ENCODE measurements at regions not wholly inside any gene's neighbourhood (a gene's known extent, or its start where the extent isn't known, plus 50 kb on each side); places are given as distances from the start of the nearest gene placed in this dataset.

GRCh38 chr1:168972225-168972624 lies 134.3 kb upstream of the ATP1B1 start:
- Mint-ChIP-seq H3K4me3 (no peak overlapping the region), H3K4me1 (peaks cover 11% of the 10 kb centered on the region), H3K27me3 (ENCODE audit: low read depth) (no peaks in the 10 kb centered on the region), H3K27ac (no peak overlapping the region), H3K36me3 (no peaks in the 10 kb centered on the region), H3K9me3 (no peaks in the 10 kb centered on the region)
- TF ChIP-seq FOXK1 (CRISPR knock-in tag; IDR thresholded peaks at IDR 0.05) (no peak), FOXP4 (CRISPR knock-in tag; IDR thresholded peaks at IDR 0.05) (no peak), ETV6 (CRISPR knock-in tag; IDR thresholded peaks at IDR 0.05) (no peak)
- CTCF ChIA-PET = no interaction called here
- DNase-seq (ENCODE audit: low spot score) (no peak), ATAC-seq (no peak)
- POLR2A ChIA-PET = no interaction called here

- peaks cover 11% of the 10 kb centered on the region for H3K4me1 Mint-ChIP-seq
- ATAC-seq (no peak), DNase-seq (ENCODE audit: low spot score) (no peak)
- H3K9me3 Mint-ChIP-seq = no peaks in the 10 kb centered on the region
- no peaks in the 10 kb centered on the region for H3K36me3 Mint-ChIP-seq
- POLR2A ChIA-PET = no interaction called here
- TF ChIP-seq NFE2L1 (CRISPR knock-in tag; IDR thresholded peaks at IDR 0.05) = no peak
- no peak for TF ChIP-seq PREB (CRISPR knock-in tag; IDR thresholded peaks at IDR 0.05; ENCODE audit: borderline replicate concordance)
- no peak for TF ChIP-seq EMX1 (CRISPR knock-in tag; IDR thresholded peaks at IDR 0.05)
- no peak for TF ChIP-seq IRF1 (CRISPR knock-in tag; IDR thresholded peaks at IDR 0.05)
- TF ChIP-seq AR (CRISPR knock-in tag; IDR thresholded peaks at IDR 0.05) = no peak
- TF ChIP-seq MLX (CRISPR knock-in tag; IDR thresholded peaks at IDR 0.05) = no peak
- no peak for TF ChIP-seq OVOL2 (CRISPR knock-in tag; IDR thresholded peaks at IDR 0.05; ENCODE audit: borderline replicate concordance)
- no peak for TF ChIP-seq GTF2I (CRISPR knock-in tag; conservative IDR thresholded peaks at IDR 0.05)
- no peak for TF ChIP-seq USF2 (CRISPR knock-in tag; IDR thresholded peaks at IDR 0.05)
- TF ChIP-seq GRHL2 (CRISPR knock-in tag; IDR thresholded peaks at IDR 0.05; ENCODE audit: insufficient replicate concordance, severe bottlenecking) = no peak
- no peak for TF ChIP-seq NR2C2 (CRISPR knock-in tag; IDR thresholded peaks at IDR 0.05)
- no peak for TF ChIP-seq CREM (CRISPR knock-in tag; IDR thresholded peaks at IDR 0.05)
- TF ChIP-seq STAT6 (CRISPR knock-in tag; conservative IDR thresholded peaks at IDR 0.05; ENCODE audit: low read depth) = no peak
- H3K27me3 Mint-ChIP-seq (ENCODE audit: low read depth) = no peaks in the 10 kb centered on the region
- no peak overlapping the region for H3K27ac Mint-ChIP-seq
- CTCF ChIA-PET = no interaction called here
- no peak overlapping the region for H3K4me3 Mint-ChIP-seq
Observed at GRCh38 chr1:168972887-168973286, 133.6 kb upstream of the ATP1B1 start.
